Hepatocyte (in vitro differentiated cells): ENCODE measurements at regions not wholly inside any gene's neighbourhood (a gene's known extent, or its start where the extent isn't known, plus 50 kb on each side); places are given as distances from the start of the nearest gene placed in this dataset.

Source experiments
- EZH2 ChIP-seq: fragments of 200-600 bp; sonication (generic); IDR thresholded peaks from 2 replicates; pipeline ENCODE4 v1.6.1; 2016; ENCODE audit warnings: antibody characterized with exemption, mild to moderate bottlenecking, borderline replicate concordance
- TF ChIP-seq, protein P1 (sequence below): fragments of 200-600 bp; sonication (generic); IDR thresholded peaks from 2 replicates; pipeline ENCODE4 v1.5.1; 2016; ENCODE audit warnings: antibody characterized with exemption, mild to moderate bottlenecking; ENCODE audit not compliant: poor library complexity

DNA sequence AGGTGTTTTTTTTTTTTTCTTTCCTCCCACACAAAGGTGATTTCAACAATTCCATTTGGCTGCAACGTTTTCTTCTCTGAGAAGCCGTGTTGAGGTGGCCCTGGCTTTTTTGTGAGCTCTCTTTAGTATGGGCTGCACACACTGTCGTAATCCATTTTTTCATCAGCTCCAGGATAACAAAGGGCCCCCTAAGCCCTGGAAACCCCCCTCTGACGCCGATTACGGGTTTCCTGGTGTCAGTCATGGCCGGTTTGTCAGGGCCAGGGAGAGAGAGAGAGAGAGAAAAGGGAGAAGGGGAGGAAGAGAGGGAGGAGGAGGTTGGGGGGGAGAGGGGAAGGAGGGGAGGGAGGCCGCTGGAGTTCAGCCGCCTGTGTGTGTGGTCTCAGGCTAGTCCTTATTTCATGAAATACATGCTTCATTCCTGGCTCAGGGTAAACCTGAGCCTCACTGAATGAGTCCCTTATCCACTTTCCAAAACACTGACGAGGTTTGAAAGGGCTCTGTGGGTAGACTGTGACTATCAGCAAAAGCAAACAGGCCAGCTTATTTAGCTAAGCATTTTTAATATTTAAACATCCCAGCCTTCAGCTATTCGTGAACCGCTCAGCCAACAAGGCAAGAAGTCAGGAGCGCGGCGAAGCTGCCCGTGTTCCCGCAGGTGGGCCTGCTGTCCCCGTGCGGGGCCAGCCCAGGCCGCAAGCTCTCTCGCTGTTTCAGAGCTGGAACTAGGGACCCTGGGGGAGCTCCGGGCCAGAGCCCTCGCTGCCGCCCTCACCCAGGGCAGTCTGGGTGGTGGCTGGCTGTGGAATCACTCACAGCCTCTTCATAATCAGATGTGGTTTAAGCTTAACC lies 172.8 kb downstream of the ERCC6L2 start:
- TF ChIP-seq EZH2 = no peak
- TF ChIP-seq, protein P1, sequence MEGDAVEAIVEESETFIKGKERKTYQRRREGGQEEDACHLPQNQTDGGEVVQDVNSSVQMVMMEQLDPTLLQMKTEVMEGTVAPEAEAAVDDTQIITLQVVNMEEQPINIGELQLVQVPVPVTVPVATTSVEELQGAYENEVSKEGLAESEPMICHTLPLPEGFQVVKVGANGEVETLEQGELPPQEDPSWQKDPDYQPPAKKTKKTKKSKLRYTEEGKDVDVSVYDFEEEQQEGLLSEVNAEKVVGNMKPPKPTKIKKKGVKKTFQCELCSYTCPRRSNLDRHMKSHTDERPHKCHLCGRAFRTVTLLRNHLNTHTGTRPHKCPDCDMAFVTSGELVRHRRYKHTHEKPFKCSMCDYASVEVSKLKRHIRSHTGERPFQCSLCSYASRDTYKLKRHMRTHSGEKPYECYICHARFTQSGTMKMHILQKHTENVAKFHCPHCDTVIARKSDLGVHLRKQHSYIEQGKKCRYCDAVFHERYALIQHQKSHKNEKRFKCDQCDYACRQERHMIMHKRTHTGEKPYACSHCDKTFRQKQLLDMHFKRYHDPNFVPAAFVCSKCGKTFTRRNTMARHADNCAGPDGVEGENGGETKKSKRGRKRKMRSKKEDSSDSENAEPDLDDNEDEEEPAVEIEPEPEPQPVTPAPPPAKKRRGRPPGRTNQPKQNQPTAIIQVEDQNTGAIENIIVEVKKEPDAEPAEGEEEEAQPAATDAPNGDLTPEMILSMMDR = no peak
